Trophoblast cell (in vitro differentiated cells and primary cell): ENCODE measurements at regions not wholly inside any gene's neighbourhood (a gene's known extent, or its start where the extent isn't known, plus 50 kb on each side); places are given as distances from the start of the nearest gene placed in this dataset.

ENCODE experiments used
- DNase-seq, 2 donors: peaks; one replicate each; pipeline ENCODE4 v3.0.0-alpha.2; 2016
- H2AFZ ChIP-seq: 2 replicates; pipeline ENCODE4 v1.6.1; 2013; ENCODE audit warnings: low read length, moderate library complexity, mild to moderate bottlenecking; ENCODE audit not compliant: insufficient read depth, poor library complexity
- H2AK5ac ChIP-seq: 2 replicates; pipeline ENCODE4 v1.6.1; 2013; ENCODE audit warnings: mild to moderate bottlenecking, low read length
- H2BK120ac ChIP-seq: 2 replicates; pipeline ENCODE4 v1.6.1; 2013; ENCODE audit warnings: low read length, mild to moderate bottlenecking, moderate library complexity; ENCODE audit not compliant: insufficient read depth, poor library complexity
- H2BK12ac ChIP-seq: 2 replicates; pipeline ENCODE4 v1.6.1; 2013; ENCODE audit warnings: mild to moderate bottlenecking, low read length, moderate library complexity
- H2BK5ac ChIP-seq: 2 replicates; pipeline ENCODE4 v1.6.1; 2013; ENCODE audit warnings: low read length, low read depth, moderate library complexity, mild to moderate bottlenecking; ENCODE audit not compliant: poor library complexity
- H3K14ac ChIP-seq: 2 replicates; pipeline ENCODE4 v1.6.1; 2013; ENCODE audit warnings: mild to moderate bottlenecking, low read length
- H3K18ac ChIP-seq: 2 replicates; pipeline ENCODE4 v1.6.1; 2013; ENCODE audit warnings: mild to moderate bottlenecking, low read length
- H3K23ac ChIP-seq: 2 replicates; pipeline ENCODE4 v1.6.1; 2013; ENCODE audit warnings: low read length
- H3K27ac ChIP-seq: 2 replicates; pipeline ENCODE4 v1.5.1; 2013; ENCODE audit warnings: low read depth, mild to moderate bottlenecking, inconsistent platforms, low read length, moderate library complexity
- H3K27me3 ChIP-seq: 2 replicates; pipeline ENCODE4 v1.6.1; 2013; ENCODE audit warnings: inconsistent platforms, mild to moderate bottlenecking, low read length, moderate library complexity; ENCODE audit not compliant: insufficient read depth
- H3K36me3 ChIP-seq, 2 experiments: 1 replicate in 1 of 2; 2 replicates in 1 of 2; pipeline ENCODE4 v1.6.1; 2013; ENCODE audit warnings: low read length in 2 of 2, mild to moderate bottlenecking in 2 of 2, moderate library complexity in 1 of 2; ENCODE audit not compliant: insufficient read depth in 2 of 2, control insufficient read depth in 1 of 2
- H3K4ac ChIP-seq: 2 replicates; pipeline ENCODE4 v1.6.1; 2013; ENCODE audit warnings: low read depth, mild to moderate bottlenecking, low read length, moderate library complexity
- H3K4me1 ChIP-seq, 2 experiments: 1 replicate in 1 of 2; 2 replicates in 1 of 2; pipeline ENCODE4 v1.6.1; 2013; ENCODE audit warnings: low read length in 2 of 2, mild to moderate bottlenecking in 2 of 2, moderate library complexity in 1 of 2; ENCODE audit not compliant: insufficient read depth in 2 of 2, control insufficient read depth in 1 of 2
- H3K4me2 ChIP-seq: 2 replicates; pipeline ENCODE4 v1.6.1; 2013; ENCODE audit warnings: inconsistent platforms, mild to moderate bottlenecking, low read length, moderate library complexity
- H3K4me3 ChIP-seq: 2 replicates; pipeline ENCODE4 v1.5.1; 2013; ENCODE audit warnings: mild to moderate bottlenecking, low read depth, low read length, inconsistent platforms
- H3K79me1 ChIP-seq: one replicate; pipeline ENCODE4 v1.6.1; 2013; ENCODE audit warnings: low read length
- H3K79me2 ChIP-seq: 2 replicates; pipeline ENCODE4 v1.6.1; 2013; ENCODE audit warnings: low read length, mild to moderate bottlenecking; ENCODE audit not compliant: control insufficient read depth, insufficient read depth, poor library complexity
- H3K9ac ChIP-seq: 2 replicates; pipeline ENCODE4 v1.6.1; 2013; ENCODE audit warnings: mild to moderate bottlenecking, low read length
- H3K9me3 ChIP-seq: 2 replicates; pipeline ENCODE4 v1.6.1; 2013; ENCODE audit warnings: low read depth, mild to moderate bottlenecking, control low read depth, inconsistent platforms, low read length; ENCODE audit not compliant: insufficient read depth
- H4K12ac ChIP-seq: 2 replicates; pipeline ENCODE4 v1.6.1; 2013; ENCODE audit warnings: low read depth, mild to moderate bottlenecking, low read length, moderate library complexity
- H4K8ac ChIP-seq: 2 replicates; pipeline ENCODE4 v1.6.1; 2013; ENCODE audit warnings: low read depth, mild to moderate bottlenecking, low read length, moderate library complexity
- H4K91ac ChIP-seq: one replicate; pipeline ENCODE4 v1.6.1; 2013; ENCODE audit warnings: low read depth, mild to moderate bottlenecking, low read length, moderate library complexity
- WGBS: extraction: QIAGEN DNeasy Blood & Tissue Kit; methylation state at CpG from one replicate; pipeline ENCODE4 v1.1.7; 2013; ENCODE audit warnings: missing lambda C conversion rate; ENCODE audit not compliant: insufficient read length, insufficient coverage; ENCODE audit errors: extremely low coverage; 5-methylcytosine and 5-hydroxymethylcytosine counted together

DNA sequence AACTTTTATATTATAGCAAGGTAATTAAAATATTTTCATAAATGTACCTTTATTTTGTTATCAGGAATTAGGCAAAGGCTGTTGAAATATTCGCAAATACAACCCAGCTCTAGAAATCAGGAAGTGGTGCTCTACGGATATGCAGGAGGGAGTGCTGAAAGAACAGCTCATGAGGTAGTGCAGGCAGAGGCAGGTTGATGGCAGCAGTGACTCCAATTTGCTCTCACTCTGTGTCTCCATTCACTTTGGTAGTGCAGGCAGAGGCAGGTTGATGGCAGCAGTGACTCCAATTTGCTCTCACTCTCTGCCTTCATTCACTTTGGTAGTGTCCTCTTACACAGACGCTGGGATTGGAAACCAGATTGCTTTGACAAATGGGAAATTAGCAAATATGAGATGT lies 277.9 kb downstream of the TRIML1 start:
- Histone ChIP-seq H3K4ac (no peak overlapping the region), H3K4me3 (no peak overlapping the region), H2AFZ (no peak overlapping the region), H3K27me3 (no peaks in the 10 kb centered on the region), H3K9ac (no peak overlapping the region), H4K8ac (no peak overlapping the region), H3K4me2 (no peak overlapping the region), H3K14ac (no peak overlapping the region), H4K91ac (no peak overlapping the region), H3K4me1 (no peaks in the 10 kb centered on the region), H2AK5ac (no peak overlapping the region), H2BK120ac (no peak overlapping the region), H3K18ac (no peak overlapping the region), H3K79me1 (no peaks in the 10 kb centered on the region), H3K9me3 (no peaks in the 10 kb centered on the region), H3K23ac (no peak overlapping the region), H3K27ac (no peak overlapping the region), H3K36me3 (no peaks in the 10 kb centered on the region), H4K12ac (no peak overlapping the region), H2BK5ac (no peak overlapping the region), H3K79me2 (no peaks in the 10 kb centered on the region), H2BK12ac (no peak overlapping the region)
- DNase-seq: no peak
- no CpG with 5 or more reads among the region's 3 CpGs for WGBS

DNA sequence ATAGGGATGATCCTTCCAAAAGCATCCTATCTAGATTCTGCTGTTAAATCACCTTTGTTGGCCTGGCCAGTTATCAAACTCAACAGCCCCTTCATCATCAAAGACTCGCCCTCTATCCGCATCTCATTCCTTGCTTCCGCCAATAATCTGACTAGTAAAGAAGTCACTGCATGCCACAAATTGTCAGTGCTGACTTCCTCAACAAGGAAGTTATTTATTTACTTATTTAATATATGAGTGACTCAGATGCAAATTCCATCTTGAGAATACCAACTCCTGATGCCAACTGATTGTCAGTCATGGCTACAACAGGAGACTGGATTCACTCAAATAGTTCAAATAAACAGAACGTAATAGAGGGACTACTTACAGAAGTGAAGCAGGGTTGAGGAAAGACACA lies 283.8 kb downstream of the TRIML1 start:
- WGBS: no CpG with 5 or more reads among the region's 4 CpGs
- Histone ChIP-seq H2BK12ac (no peak overlapping the region), H4K12ac (no peak overlapping the region), H3K23ac (no peak overlapping the region), H3K27me3 (no peaks in the 10 kb centered on the region), H3K18ac (no peak overlapping the region), H2AFZ (no peak overlapping the region), H2BK5ac (no peak overlapping the region), H3K36me3 (no peaks in the 10 kb centered on the region), H2AK5ac (no peak overlapping the region), H2BK120ac (no peak overlapping the region), H3K4me3 (no peak overlapping the region), H3K4ac (no peak overlapping the region), H3K4me2 (no peak overlapping the region), H3K9me3 (no peaks in the 10 kb centered on the region), H3K79me1 (no peaks in the 10 kb centered on the region), H4K91ac (no peak overlapping the region), H3K9ac (no peak overlapping the region), H4K8ac (no peak overlapping the region), H3K79me2 (no peaks in the 10 kb centered on the region), H3K14ac (no peak overlapping the region), H3K27ac (no peak overlapping the region), H3K4me1 (no peaks in the 10 kb centered on the region)
- DNase-seq: no peak

DNA sequence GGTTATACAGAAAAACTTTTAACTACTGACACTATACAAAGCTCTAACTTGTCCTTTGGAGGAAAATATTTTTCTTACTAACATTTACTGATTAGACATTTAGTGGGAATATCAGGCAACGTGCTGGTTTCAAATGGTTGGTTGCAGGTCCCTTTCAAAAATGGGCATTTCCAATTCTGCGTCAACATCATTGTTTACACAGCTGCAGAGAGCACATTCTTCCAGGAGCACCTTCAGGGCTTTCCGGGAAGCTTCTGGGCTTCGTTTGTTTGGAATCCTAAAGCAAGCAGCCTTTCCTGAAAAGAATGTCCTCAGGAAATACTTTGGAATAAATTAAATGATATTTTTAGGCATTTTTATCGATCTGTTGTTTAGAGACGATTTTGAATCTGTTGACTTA lies 289.7 kb downstream of the TRIML1 start:
- no peak overlapping the region for H2BK120ac ChIP-seq
- no peak overlapping the region for H3K4me2 ChIP-seq
- no peak overlapping the region for H3K23ac ChIP-seq
- no peak overlapping the region for H2BK12ac ChIP-seq
- H3K9me3 ChIP-seq: no peaks in the 10 kb centered on the region
- H3K79me1 ChIP-seq: no peaks in the 10 kb centered on the region
- H3K36me3 ChIP-seq: no peaks in the 10 kb centered on the region
- no peak for DNase-seq
- H3K27ac ChIP-seq: no peak overlapping the region
- no peaks in the 10 kb centered on the region for H3K79me2 ChIP-seq
- H3K9ac ChIP-seq: no peak overlapping the region
- whole genome bisulfite sequencing: no CpG with 5 or more reads among the region's 6 CpGs
- no peak overlapping the region for H3K14ac ChIP-seq
- no peak overlapping the region for H4K91ac ChIP-seq
- no peak overlapping the region for H3K4ac ChIP-seq
- no peak overlapping the region for H2AK5ac ChIP-seq
- no peak overlapping the region for H2BK5ac ChIP-seq
- H3K4me1 ChIP-seq: no peaks in the 10 kb centered on the region
- no peak overlapping the region for H4K8ac ChIP-seq
- no peak overlapping the region for H3K4me3 ChIP-seq
- H3K18ac ChIP-seq: no peak overlapping the region
- no peaks in the 10 kb centered on the region for H3K27me3 ChIP-seq
- no peak overlapping the region for H4K12ac ChIP-seq
- no peak overlapping the region for H2AFZ ChIP-seq

DNA sequence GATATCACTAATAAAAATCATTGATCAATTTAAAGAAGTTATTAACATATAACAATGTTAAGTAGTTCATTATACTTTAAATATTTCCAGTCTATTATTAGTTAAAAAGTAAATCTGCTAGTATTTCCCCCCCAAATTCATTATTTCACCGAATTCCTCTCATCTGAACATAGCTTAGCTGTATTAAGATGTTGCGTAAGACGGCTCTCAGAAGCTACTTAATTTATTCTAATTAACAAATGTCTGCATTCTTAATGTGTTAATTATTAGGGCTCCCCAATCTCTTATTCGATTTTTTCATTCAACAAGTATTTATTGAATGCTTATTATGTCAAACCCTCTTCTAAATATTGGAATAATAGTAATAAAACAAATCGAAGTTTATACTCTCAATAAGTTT lies 290.7 kb downstream of the TRIML1 start:
- H3K36me3 ChIP-seq: no peaks in the 10 kb centered on the region
- no peak overlapping the region for H3K27ac ChIP-seq
- no peak overlapping the region for H2BK12ac ChIP-seq
- no peak overlapping the region for H4K12ac ChIP-seq
- no peak overlapping the region for H3K18ac ChIP-seq
- no peak overlapping the region for H2AK5ac ChIP-seq
- no peaks in the 10 kb centered on the region for H3K9me3 ChIP-seq
- no peaks in the 10 kb centered on the region for H3K27me3 ChIP-seq
- H3K79me1 ChIP-seq: no peaks in the 10 kb centered on the region
- no peak overlapping the region for H3K4me2 ChIP-seq
- no CpG with 5 or more reads among the region's 5 CpGs for WGBS
- no peak overlapping the region for H3K4me3 ChIP-seq
- no peak for DNase-seq
- no peak overlapping the region for H4K91ac ChIP-seq
- no peak overlapping the region for H3K4ac ChIP-seq
- H3K4me1 ChIP-seq: no peaks in the 10 kb centered on the region
- H3K23ac ChIP-seq: no peak overlapping the region
- no peak overlapping the region for H3K14ac ChIP-seq
- H2BK120ac ChIP-seq: no peak overlapping the region
- H4K8ac ChIP-seq: no peak overlapping the region
- H3K9ac ChIP-seq: no peak overlapping the region
- H2BK5ac ChIP-seq: no peak overlapping the region
- no peaks in the 10 kb centered on the region for H3K79me2 ChIP-seq
- H2AFZ ChIP-seq: no peak overlapping the region
